ENCODE measurements at regions not wholly inside any gene's neighbourhood (a gene's known extent, or its start where the extent isn't known, plus 50 kb on each side); places are given as distances from the start of the nearest gene placed in this dataset.

GRCh38 chr2:61750624-61751023, 103.2 kb downstream of the FAM161A start:
- TF ChIP-seq ARNT (IDR thresholded peaks at IDR 0.05) (no peak), ZNF384 (IDR thresholded peaks at IDR 0.05) (no peak), PKNOX1 (IDR thresholded peaks at IDR 0.05) (no peak), BHLHE40 (IDR thresholded peaks at IDR 0.05; ENCODE audit: borderline replicate concordance) (no peak), FOXM1 (IDR thresholded peaks at IDR 0.05; ENCODE audit: borderline replicate concordance) (no peak), SP1 (IDR thresholded peaks at IDR 0.05) (no peak), FOXA1 (IDR thresholded peaks at IDR 0.05) (no peak), SUZ12 (IDR thresholded peaks at IDR 0.05) (no peak), NFRKB (IDR thresholded peaks at IDR 0.05) (no peak), FOXK2 (IDR thresholded peaks at IDR 0.05) (no peak), ELF4 (IDR thresholded peaks at IDR 0.05) (no peak), HDGF (IDR thresholded peaks at IDR 0.05; ENCODE audit: borderline replicate concordance) (no peak), LEF1 (IDR thresholded peaks at IDR 0.05; ENCODE audit: borderline replicate concordance) (no peak)
